ENCODE measurements at regions not wholly inside any gene's neighbourhood (a gene's known extent, or its start where the extent isn't known, plus 50 kb on each side); places are given as distances from the start of the nearest gene placed in this dataset.
"Not testable (repeated sequence)": the region's sequence is repeated elsewhere in the genome, so short reads cannot be mapped to it uniquely, and the experiment has no call there.

DNA sequence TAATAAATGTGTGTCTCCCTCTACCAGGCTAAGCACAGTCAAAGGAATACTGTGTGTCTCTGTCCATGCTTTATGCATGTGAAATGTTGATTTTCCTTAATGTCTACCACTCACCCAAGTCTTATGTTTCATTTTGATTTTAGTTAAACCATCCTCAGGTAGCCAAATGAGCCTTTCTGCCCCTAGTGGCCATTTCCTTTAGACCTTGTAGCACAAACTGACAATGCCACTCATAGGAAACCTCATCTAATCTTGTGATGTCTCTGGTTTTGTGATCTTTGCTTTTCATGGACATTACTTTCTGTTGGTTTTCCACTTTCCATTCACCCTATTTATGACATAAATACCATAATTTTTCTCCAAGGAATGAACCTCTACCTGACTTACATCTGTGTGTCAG, 820.8 kb downstream of the MAT2B start:
- in situ Hi-C loops (cut with MboI; ENCODE audit: low sequenced_read_pairs): no loop called here

DNA sequence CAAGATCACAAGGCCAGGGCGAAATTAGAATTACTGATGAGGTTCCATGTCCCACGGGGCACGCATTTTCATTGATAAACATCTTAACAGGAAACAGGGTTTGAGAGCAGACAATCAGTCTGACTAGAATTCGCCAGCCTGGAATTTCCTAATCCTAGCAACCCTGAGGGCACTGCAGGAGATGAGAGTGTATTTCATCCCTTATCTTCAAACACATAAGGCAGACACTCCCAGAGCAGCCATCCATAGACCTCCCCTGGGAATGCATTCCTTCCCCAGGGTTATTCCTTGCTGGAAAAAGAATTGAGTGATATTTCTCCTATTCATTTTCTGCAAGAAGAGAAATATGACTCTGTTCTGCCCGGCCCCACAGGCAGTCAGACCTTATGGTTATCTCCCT, 821.7 kb downstream of the MAT2B start:
- in situ Hi-C loops (cut with MboI; ENCODE audit: low sequenced_read_pairs): not testable (repeated sequence)

DNA sequence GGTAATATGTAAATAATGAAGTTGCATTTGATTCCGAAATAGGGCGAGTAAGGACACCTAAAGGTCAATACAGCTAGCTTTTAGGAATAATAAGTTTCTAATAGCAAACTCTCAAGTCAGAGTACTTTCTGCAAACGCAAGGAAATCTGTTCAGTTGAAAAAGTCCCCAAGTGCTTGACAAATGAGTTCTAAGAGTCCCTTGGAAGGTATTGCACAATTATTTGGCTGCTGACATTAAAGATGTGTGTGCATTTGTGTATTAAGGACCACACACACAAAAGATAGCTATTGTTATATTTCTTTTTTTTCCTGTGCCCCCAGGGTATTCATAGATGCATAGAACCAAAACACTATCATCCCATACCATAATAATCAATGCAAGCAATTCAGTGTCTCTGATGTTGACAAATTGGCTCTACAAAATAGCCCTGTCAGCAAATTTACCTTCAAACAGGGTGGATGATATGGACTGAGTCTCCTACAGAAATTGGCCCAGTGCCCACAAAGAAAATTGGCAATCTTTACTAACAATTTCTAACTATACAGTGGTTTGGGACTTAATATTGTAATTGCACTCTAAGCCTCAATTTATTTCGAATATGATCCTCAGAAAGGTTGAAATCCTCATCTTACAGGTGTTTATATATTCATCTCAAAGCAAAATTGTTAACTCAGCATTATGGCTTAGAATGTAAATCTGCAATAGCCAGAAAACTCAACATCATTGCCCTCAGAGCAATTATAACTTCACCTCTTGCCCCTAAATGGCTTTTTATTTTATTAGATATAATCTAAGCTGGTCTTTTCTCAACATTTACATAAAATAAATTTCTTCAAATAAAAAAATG, 827.2 kb downstream of the MAT2B start:
- in situ Hi-C loops (cut with MboI; ENCODE audit: low sequenced_read_pairs): no loop called here

DNA sequence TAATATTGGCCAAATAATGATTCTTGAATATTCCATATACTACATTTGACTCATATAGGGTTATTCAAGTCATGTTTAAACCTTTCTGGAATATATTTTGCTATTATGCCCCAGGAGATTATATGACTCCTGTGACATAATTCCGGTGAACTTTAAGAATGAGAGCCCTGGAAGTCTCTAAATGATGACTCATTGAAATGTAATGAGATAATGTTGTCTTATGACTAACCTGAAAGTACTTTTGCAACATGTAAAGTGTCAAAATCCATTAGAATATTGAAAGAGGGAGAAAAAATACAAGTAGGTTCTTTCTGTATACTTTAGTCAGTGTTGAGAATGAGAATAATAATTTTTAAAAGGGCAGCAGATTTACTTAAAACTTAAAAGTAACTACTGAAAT, 830.4 kb downstream of the MAT2B start:
- in situ Hi-C loops (cut with MboI; ENCODE audit: low sequenced_read_pairs): no loop called here

DNA sequence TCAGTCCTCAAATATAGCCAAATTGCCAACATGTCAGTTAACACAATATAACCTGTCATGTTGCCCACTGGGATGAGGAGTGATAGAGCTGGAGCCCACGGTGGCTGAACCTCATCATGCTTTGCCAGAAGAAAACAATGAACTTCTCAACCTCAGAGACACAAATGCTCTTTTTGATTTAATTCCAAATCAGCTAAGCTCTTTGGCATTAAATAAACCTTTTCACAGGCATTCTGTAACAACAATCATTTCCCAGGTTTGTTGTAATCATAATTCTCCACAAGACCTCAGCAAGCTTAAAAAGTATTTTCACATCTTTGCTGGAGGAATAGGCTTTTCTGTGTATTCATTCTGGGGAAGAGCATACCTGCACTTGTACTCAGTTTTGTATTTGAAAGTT, 830.9 kb downstream of the MAT2B start:
- in situ Hi-C loops (cut with MboI; ENCODE audit: low sequenced_read_pairs): no loop called here

DNA sequence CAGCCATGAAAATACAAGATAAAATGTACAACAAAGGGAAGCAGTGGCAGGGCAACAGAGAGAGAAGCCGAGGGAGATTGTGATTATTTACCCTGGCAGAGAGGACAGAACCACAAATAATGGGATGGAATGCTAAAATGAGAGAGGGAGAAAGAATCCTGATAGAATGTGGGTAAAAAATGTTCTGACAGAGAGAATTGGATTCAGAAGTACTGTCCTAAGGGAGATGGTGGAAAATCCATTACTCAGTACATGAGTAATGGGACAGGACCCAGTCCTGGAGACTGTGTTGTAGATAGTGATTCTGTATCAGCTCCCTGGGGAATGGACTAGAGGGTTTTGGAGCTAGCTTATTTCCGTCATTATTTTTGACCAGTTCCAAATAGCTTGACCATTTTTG, 831.5 kb downstream of the MAT2B start:
- in situ Hi-C loops (cut with MboI; ENCODE audit: low sequenced_read_pairs): no loop called here

DNA sequence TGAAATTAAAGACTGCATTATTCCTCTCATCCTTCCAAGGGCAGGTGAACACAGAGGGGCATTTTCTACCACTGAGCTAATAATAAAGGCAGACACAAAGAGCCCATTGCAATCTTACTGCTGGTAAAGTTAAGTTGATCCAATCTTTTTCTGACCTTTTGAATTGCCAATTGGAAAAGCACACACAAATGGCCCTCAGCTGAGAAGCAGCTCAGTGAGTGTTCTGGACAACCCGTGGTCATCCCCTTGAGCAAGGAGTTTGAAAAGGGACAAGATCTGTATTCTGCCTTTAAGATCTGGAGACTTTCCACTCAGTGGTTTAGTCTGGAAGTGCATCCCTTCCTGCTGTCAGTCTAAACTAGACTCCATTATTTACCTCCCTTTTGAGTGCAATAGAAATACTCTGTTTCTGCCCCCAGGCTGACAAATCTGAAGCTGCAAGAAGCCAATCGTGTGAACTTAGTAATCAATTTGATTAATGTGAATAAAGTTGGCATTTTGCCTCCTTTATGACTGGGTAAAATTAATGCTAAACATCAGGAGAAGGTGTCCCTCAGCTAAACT, 835.7 kb downstream of the MAT2B start:
- in situ Hi-C loops (cut with MboI; ENCODE audit: low sequenced_read_pairs): no loop called here

DNA sequence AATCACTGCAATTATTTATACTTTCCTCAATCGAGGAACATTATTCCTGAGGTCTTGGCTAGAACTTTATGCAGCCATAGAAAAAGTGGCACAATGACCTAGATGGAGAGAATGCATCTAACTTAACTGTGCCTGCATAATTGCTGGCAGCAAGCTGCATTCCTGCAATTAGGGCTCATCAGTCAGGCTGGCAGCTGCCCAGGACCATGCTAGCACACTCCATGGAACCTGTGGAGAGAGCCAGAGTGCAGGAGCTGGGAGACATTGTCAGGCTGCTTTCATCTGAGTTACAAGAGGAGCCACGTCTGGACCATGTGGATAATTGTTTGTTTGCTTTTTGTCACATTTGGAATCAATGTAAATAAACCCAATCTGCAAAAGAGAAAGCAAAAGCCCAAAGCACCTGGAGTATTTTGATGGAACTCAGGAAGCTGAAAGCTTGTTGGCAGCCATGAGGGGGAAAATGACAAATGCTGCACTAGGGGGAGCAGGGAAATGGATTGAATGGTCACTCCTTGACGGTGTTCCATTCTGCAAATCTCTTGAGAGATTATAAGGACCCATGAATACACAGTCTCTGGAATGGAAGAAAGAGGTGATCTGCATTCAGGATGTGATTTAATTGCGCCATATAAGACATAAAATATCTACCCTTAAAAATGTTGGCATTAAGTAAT, 839.9 kb downstream of the MAT2B start:
- in situ Hi-C loops (cut with MboI; ENCODE audit: low sequenced_read_pairs): no loop called here

DNA sequence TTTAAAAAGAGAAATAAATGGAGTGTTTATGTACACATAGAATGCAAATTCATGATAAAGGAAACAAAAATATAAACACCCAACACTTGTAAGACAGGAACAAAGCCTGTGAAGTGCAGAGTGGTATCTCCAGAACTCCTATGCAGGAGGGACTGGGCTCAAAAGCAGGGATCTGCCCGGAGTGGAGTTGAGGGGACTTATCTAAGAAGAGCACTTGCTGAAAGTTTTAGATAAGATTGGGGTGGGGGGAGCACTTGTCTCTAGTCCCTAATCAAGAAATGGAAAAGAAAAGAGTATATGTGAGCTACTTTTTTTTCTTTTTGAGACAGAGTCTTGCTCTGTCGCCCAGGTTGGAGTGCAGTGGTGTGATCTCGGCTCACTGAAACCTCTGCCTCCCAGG, 840.4 kb downstream of the MAT2B start:
- in situ Hi-C loops (cut with MboI; ENCODE audit: low sequenced_read_pairs): no loop called here

DNA sequence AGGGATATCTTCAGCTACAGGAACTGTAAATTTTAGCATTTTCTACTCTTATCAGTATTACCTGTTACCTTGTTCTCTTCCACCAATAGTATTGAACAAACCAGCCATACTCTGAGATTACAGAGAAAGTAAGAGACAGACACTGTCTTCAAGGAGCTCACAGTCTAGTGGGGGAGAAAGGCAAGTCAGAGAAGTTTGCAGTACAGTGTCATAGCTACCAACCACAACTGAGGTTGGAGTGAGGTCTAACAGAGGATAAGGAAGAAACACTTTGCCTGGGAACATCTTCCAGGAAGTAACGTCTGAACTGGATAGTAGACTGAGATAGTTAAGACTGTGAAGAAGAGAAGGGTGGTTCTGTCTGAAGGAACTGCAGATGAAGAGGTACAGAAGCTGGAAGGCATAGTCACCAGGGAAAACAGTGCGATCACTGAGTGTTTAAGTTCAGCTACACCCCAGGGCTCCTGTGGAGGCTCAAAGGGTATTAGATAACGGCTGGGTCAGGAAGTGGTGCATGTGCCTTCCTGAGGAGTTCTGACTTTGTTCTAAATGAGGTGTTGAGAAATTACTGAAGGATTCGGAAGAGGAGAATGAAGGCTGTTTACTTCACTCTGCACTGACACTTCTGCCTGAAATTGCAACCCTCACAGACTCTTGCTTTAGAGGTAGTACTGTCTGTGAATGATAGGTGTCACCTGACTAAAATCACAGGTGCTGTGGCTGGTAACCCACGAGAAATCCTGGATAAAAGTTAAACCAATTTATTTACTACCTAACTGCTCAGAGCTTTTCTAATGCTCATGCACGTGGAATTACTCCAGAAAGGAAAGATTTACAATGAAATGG, 841.6 kb downstream of the MAT2B start:
- in situ Hi-C loops (cut with MboI; ENCODE audit: low sequenced_read_pairs): no loop called here

DNA sequence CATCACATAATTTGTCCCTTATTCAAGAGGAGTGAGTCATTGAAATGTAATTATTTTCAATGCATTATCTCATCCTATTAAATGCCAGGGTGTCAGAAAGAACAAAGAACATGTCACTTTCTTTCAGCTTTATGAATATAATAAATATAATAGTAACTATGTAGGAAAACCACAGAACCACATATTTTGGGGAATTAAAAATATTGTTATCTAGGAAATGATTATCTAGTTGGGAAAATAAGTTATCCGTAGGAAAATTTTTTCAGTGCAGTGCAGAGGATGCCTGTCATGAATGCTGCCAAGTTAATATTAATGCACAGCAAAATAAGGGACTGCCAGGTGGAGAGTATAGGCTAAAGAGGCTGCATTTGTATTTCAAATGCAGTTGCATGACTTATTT, 844.8 kb downstream of the MAT2B start:
- in situ Hi-C loops (cut with MboI; ENCODE audit: low sequenced_read_pairs): no loop called here

DNA sequence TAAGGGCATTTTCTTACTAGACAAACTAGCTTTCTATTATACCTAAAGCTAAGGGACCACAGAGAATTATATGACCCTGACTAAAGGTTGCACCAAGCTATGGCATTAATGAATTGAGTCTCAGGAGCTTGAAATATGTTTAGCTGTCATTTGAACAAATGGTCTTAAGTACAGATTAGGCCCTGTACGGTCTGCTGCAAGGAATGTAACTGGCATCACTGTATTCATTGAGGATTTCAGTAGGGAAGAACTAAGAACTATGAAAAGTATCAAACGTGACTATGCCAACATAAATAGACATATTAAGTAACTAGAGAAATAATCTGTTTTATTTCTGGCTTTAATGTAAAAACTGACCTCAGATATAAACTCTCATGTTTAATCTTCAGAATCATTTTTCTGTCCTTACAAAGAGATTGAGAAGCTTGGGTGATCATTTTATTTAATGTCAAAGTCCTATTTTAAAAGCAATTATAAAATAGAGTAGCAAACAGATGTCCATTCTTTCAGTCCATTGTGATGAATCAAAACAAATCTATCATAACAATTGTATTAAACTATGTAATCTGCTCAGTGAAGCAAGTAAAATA, 845.9 kb downstream of the MAT2B start:
- in situ Hi-C loops (cut with MboI; ENCODE audit: low sequenced_read_pairs): no loop called here

DNA sequence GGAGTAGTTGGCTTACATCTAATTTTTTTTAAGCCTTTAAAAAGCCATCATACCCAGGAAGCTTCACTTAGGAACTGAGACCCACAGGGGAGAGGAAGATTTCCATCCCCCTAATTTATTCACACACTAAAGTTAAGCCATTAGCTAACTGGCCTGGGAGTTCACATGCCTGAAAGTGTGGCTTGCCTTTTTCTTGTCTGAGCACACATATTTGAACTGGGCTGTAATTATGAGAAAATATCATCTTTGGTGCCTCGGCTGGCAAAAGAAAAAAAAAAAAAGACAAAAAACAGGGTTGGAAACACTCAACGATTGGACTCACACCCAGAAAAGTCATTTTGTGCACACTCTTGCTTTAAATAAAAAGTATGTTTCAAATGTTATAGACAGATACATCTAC, 847.3 kb downstream of the MAT2B start:
- in situ Hi-C loops (cut with MboI; ENCODE audit: low sequenced_read_pairs): no loop called here

DNA sequence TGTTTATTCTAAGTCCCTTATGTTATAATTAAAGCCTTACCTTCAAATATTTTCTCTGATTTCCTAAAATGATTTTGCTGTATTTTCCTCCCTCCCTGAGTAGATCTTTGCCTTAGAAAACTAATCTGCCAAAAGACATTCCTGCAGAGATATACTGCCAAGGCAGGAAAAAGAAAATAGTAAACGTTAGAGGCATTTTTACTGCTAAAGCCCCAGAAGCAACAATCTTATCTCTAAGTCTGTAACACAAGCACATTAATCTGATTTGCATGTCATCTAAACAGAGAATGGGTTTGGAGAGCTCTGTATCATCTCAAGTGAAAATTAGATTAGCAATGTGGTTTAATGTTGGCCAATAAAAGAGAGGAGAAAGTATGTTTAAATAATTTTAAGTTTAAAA, 847.7 kb downstream of the MAT2B start:
- in situ Hi-C loops (cut with MboI; ENCODE audit: low sequenced_read_pairs): no loop called here

DNA sequence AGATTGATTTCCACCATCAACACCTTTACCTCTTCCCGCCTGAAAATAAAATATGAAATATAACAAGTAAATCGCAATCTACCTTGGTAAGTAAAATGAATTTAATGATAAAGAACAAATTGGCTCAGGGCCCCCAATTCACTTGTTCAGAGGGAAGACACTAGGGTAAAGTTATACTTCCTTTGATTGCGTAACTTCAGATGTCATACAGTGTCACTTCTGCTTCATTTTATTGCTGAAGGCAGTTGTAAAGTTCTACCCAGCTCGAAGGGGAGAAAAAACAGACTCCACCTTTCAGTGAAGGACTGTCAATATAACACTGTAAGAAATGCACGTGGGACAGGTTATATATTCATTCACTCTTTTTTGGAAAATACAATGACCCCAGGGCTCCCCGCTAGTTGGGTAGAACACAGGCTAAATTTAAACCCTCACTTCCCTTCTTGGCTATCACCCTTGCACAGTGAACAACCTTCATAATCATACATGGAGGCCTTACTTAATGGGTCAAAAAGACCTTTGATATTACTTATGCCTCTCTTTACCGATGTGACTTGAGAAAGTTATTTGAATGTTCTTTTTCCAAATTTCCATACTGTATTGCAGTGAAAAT, 848.8 kb downstream of the MAT2B start:
- in situ Hi-C loops (cut with MboI; ENCODE audit: low sequenced_read_pairs): no loop called here

DNA sequence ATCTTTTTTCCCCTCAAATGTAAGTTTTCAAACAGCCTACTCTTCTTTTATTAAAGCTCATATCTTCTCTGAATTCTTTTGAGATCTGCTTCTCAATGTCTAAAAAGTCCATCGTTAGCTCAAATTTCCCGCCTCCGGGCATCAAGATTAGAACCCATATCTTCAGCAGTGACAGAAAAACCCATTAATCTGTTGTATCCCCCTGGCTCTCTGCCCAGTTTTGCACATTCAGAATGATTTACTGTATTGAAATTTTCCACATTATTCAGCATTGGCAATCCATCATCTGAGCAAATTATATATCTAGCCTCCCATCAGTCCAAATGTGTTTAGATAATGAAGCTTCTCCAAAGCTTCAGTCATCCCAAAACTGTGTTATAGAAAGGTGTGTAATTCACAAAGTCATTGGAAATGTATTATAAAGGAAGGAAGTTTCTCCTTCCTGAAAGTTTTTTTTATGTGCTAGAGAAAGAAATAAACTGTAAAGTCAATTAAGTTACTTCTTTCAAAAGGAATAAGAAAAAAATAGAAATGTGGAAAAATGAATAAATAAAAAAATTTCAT, 849.9 kb downstream of the MAT2B start:
- in situ Hi-C loops (cut with MboI; ENCODE audit: low sequenced_read_pairs): no loop called here

DNA sequence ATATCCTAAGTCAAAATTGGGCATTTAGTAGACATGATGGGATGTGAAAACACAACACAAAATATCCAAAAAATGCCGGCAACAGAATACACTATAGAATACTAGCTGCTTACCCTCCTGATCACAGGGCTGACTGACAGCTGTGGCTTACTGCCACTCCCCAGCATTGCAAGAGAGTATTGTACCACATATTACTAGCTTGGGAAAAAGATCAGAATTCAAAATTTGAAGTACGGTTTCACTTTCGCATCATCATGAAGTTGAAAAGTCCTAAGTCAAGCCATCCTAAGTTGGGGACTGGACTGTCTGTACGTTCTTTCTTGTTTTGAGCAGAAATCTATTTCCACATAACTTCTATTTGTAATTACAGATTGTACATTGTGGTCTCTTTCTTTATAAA, 851.4 kb downstream of the MAT2B start:
- in situ Hi-C loops (cut with MboI; ENCODE audit: low sequenced_read_pairs): no loop called here

DNA sequence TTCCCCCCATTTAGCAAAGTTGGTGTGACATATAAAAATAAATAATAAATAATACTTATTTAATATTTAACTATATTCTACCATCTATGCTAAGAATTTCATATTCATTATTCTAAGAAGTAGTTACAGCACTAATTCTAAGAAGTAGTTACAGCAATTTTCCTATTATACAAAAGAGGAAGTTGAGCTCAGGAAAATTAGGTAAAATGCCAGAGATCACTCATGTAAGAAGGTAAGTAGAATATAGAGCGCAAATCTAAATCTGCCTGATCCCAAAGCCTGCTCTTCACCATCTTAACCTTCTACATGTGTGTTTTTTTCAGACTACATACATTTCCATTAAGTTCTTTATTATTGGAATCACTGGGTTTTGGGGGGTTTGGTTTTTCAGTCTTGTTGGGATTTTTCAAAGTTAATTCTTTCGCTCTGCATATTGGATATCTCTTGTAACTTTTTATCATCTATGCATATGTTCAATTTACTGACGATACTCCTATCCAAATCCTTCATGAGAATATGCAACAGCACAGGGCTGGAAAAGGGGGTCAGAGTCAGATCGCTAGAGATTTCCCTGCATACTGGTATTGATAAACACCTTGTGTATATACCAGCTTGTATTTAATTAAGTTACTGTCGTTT, 852.1 kb downstream of the MAT2B start:
- in situ Hi-C loops (cut with MboI; ENCODE audit: low sequenced_read_pairs): no loop called here

DNA sequence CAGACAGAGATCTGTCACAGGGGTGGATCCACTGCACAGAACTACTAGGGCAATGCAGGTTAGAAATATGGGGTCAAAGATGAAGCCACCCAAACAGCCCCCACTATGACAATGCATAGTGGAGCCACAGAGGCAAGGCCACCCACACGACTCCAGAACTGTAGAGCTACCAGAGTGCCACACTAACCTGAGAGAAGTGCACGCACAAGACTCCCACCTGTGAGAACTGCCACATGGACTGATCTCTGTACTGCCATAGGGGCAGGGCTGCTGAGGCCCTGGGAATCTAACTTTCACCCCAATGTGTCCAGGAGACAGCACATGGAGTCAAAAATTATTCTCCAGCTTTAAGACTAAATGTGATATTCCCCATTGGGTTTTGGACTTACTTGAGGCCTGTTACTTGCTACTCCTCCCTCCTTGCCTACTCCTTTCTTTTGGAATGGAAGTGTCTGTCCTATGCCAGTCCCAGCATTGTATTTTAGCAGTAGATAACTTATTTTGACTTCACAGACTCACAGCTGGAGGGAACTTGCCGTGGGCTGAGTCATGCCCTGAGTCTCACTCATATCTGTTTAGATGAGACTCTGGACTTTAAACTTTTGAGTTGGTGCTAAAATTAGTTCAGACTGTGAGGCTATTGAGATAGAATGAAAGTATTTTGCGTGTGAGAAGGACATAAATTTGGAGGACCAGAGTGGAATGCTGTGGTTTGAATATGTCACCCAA, 853.3 kb downstream of the MAT2B start:
- in situ Hi-C loops (cut with MboI; ENCODE audit: low sequenced_read_pairs): no loop called here
